PC-3 (cell line): ENCODE measurements at regions not wholly inside any gene's neighbourhood (a gene's known extent, or its start where the extent isn't known, plus 50 kb on each side); places are given as distances from the start of the nearest gene placed in this dataset.
"Not testable (repeated sequence)": the region's sequence is repeated elsewhere in the genome, so short reads cannot be mapped to it uniquely, and the experiment has no call there.

Experiments used
- ATAC-seq: fragments of 200-7000 bp; cut with Tn5 transposase; 2 replicates; pipeline ENCODE4 v1.9.1; 2020; ENCODE audit warnings: mild to moderate bottlenecking, moderate library complexity
- BruUV-seq: library from RNA; stranded (reverse); fragments of 400-500 nt; replicated peaks from 2 replicates; lab custom pipeline; 2021; lab: Mats Ljungman, UMichigan
- CTCF ChIA-PET: fragments of 300-600 bp; sonication (Branson Sonifier 250); formaldehyde crosslinking; loops from one replicate; lab custom pipeline; 2022; ENCODE audit warnings: antibody characterized with exemption; lab: Charles Lee
- POLR2A ChIA-PET: fragments of 300-600 bp; sonication (Branson Sonifier 250); formaldehyde crosslinking; loops from one replicate; lab custom pipeline; 2022; ENCODE audit warnings: antibody characterized with exemption; ENCODE audit not compliant: unreplicated experiment; lab: Charles Lee
- DNase-seq: peaks from one replicate; pipeline ENCODE4 v3.0.0-alpha.2; 2015
- H2AFZ ChIP-seq: fragments of 300-600 bp; sonication (generic); 2 replicates; pipeline ENCODE4 v1.6.0; 2016; ENCODE audit warnings: antibody characterized with exemption, low read length
- H3F3A ChIP-seq: fragments of 300-600 bp; sonication (generic); one replicate; pipeline ENCODE4 v1.6.0; 2017; ENCODE audit warnings: antibody characterized with exemption, low read length, control low read depth, mild to moderate bottlenecking; ENCODE audit not compliant: unreplicated experiment
- H3K27ac ChIP-seq: fragments of 300-600 bp; sonication (generic); 2 replicates; pipeline ENCODE4 v1.5.1; 2016; ENCODE audit warnings: mild to moderate bottlenecking, low read length
- H3K27me3 ChIP-seq: fragments of 300-600 bp; sonication (generic); 2 replicates; pipeline ENCODE4 v1.6.1; 2016; ENCODE audit warnings: low read length, mixed read lengths
- H3K36me3 ChIP-seq: fragments of 300-600 bp; sonication (generic); 2 replicates; pipeline ENCODE4 v1.6.1; 2016; ENCODE audit warnings: low read depth, mixed run types, low read length, mixed read lengths
- H3K4me1 ChIP-seq: fragments of 300-600 bp; sonication (generic); 2 replicates; pipeline ENCODE4 v1.5.1; 2016; ENCODE audit warnings: low read length; ENCODE audit not compliant: insufficient read depth
- H3K4me2 ChIP-seq: fragments of 300-600 bp; sonication (generic); 2 replicates; pipeline ENCODE4 v1.6.0; 2016; ENCODE audit warnings: low read length
- H3K4me3 ChIP-seq: fragments of 300-600 bp; sonication (generic); 2 replicates; pipeline ENCODE4 v1.5.1; 2016; ENCODE audit warnings: mild to moderate bottlenecking, low read length, mixed read lengths
- H3K79me2 ChIP-seq: fragments of 300-600 bp; sonication (generic); 2 replicates; pipeline ENCODE4 v1.6.1; 2017; ENCODE audit warnings: low read length, mixed read lengths
- H3K9ac ChIP-seq: fragments of 300-600 bp; sonication (generic); 2 replicates; pipeline ENCODE4 v1.6.0; 2016; ENCODE audit warnings: mild to moderate bottlenecking, low read length
- H3K9me2 ChIP-seq: fragments of 300-600 bp; sonication (generic); replicated peaks from 2 replicates; pipeline ENCODE4 v1.6.1; 2016; ENCODE audit warnings: mixed run types, low read length, mixed read lengths
- H3K9me3 ChIP-seq: fragments of 300-600 bp; sonication (generic); 2 replicates; pipeline ENCODE4 v1.6.1; 2016; ENCODE audit warnings: low read length, mixed read lengths
- H4K20me1 ChIP-seq: fragments of 300-600 bp; sonication (generic); 2 replicates; pipeline ENCODE4 v1.6.1; 2016; ENCODE audit warnings: low read length, mixed read lengths
- CTCF ChIP-seq: fragments of 300-600 bp; sonication (generic); conservative IDR thresholded peaks from 2 replicates; pipeline ENCODE4 v1.5.1; 2017; ENCODE audit warnings: antibody characterized with exemption, low read depth, mild to moderate bottlenecking, low read length
- EZH2 ChIP-seq: fragments of 300-600 bp; sonication (generic); IDR thresholded peaks from one replicate; pipeline ENCODE4 v1.6.1; 2017; ENCODE audit warnings: antibody characterized with exemption, mild to moderate bottlenecking, low read length; ENCODE audit not compliant: unreplicated experiment
- EZH2phosphoT487 ChIP-seq: fragments of 300-600 bp; sonication (generic); IDR thresholded peaks from 2 replicates; pipeline ENCODE4 v1.6.1; 2018; ENCODE audit warnings: mild to moderate bottlenecking, antibody characterized with exemption, low read length, borderline replicate concordance
- intact Hi-C: fragments of 100-400 bp; cut with micrococcal nuclease; formaldehyde crosslinking; loops from 2 replicates; pipeline ENCODE4 v1.9.0; 2023

DNA sequence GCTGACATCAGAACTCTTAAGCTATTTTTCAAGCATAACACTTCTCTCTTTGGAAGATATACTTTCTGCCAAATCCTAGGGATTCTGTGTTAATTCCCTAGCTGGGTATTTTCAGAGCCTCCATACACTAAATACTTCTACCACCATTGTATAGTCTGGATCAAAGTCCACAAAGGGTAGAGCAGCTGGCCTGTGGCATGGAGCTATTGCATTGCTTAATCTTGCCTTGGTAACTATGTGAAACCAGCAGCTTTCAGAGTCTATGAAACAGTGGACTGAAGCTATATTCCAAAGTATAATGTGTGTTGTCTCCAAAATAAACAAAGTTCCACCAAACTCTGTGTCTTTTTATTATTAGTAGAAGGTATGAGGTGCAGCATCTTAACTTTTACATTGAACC, 296.9 kb upstream of the CDH19 start:
- H4K20me1 ChIP-seq: no peaks in the 10 kb centered on the region
- no peak for DNase-seq
- no peaks in the 10 kb centered on the region for H3K9me3 ChIP-seq
- no peaks in the 10 kb centered on the region for H3K9me2 ChIP-seq
- no peaks in the 10 kb centered on the region for H3F3A ChIP-seq
- intact Hi-C loops: no loop called here
- no peak overlapping the region for H3K4me2 ChIP-seq
- no peaks in the 10 kb centered on the region for H3K79me2 ChIP-seq
- no peak for TF ChIP-seq EZH2phosphoT487
- POLR2A ChIA-PET: no interaction called here
- H2AFZ ChIP-seq: no peak overlapping the region
- H3K27me3 ChIP-seq: no peaks in the 10 kb centered on the region
- H3K36me3 ChIP-seq: no peaks in the 10 kb centered on the region
- CTCF ChIA-PET: no interaction called here
- BruUV-seq: no TSS peak
- no peaks in the 10 kb centered on the region for H3K4me1 ChIP-seq
- ATAC-seq: no peak
- no peak overlapping the region for H3K4me3 ChIP-seq
- no peak overlapping the region for H3K9ac ChIP-seq
- no peak overlapping the region for H3K27ac ChIP-seq

DNA sequence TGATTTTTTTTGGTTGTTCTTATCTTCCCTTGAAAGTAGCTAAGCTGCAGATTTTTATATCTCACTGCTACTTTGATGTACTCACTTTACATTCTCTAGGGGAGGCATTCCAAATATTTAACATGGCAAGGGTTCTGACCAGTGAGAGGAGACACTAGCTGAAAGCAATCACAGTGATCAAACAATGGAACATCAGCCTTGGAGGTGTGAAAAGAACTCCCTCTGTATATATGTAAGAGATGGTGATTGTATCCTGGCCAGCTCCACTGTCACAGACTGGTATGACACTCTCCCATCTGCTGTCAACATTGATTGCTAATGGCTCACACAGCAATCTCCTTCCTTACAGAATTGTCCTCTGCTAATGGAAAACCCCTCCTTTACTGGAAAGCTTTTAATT, 291.7 kb upstream of the CDH19 start:
- BruUV-seq: no TSS peak
- TF ChIP-seq EZH2: no peak
- TF ChIP-seq CTCF: no peak
- TF ChIP-seq EZH2phosphoT487: no peak
- Histone ChIP-seq H3K4me1 (no peaks in the 10 kb centered on the region), H3K36me3 (no peaks in the 10 kb centered on the region), H3K9me3 (no peaks in the 10 kb centered on the region), H3K27ac (no peak overlapping the region), H2AFZ (no peak overlapping the region), H3K9ac (no peak overlapping the region), H3K9me2 (no peaks in the 10 kb centered on the region), H3F3A (no peaks in the 10 kb centered on the region), H3K27me3 (no peaks in the 10 kb centered on the region), H4K20me1 (no peaks in the 10 kb centered on the region), H3K4me3 (no peak overlapping the region), H3K4me2 (no peak overlapping the region), H3K79me2 (no peaks in the 10 kb centered on the region)
- CTCF ChIA-PET: no interaction called here
- intact Hi-C loops: no loop called here
- POLR2A ChIA-PET: no interaction called here
- DNase-seq (no peak), ATAC-seq (no peak)

GRCh38 chr18:66894851-66895250, 291.0 kb upstream of the CDH19 start:
- H3K79me2 ChIP-seq: no peaks in the 10 kb centered on the region
- H2AFZ ChIP-seq: no peak overlapping the region
- TF ChIP-seq EZH2 (no peak), EZH2phosphoT487 (no peak), CTCF (no peak)
- no peak overlapping the region for H3K4me2 ChIP-seq
- H3K4me3 ChIP-seq: no peak overlapping the region
- no peaks in the 10 kb centered on the region for H3K27me3 ChIP-seq
- BruUV-seq: no TSS peak
- ATAC-seq: no peak
- H4K20me1 ChIP-seq: no peaks in the 10 kb centered on the region
- H3K36me3 ChIP-seq: no peaks in the 10 kb centered on the region
- H3K9me2 ChIP-seq: no peaks in the 10 kb centered on the region
- H3K9me3 ChIP-seq: no peaks in the 10 kb centered on the region
- POLR2A ChIA-PET: no interaction called here
- H3K4me1 ChIP-seq: no peaks in the 10 kb centered on the region
- H3K27ac ChIP-seq: no peak overlapping the region
- no peaks in the 10 kb centered on the region for H3F3A ChIP-seq
- no peak overlapping the region for H3K9ac ChIP-seq
- peak; percentile 9 for DNase-seq
- intact Hi-C loops: no loop called here
- CTCF ChIA-PET: no interaction called here

DNA sequence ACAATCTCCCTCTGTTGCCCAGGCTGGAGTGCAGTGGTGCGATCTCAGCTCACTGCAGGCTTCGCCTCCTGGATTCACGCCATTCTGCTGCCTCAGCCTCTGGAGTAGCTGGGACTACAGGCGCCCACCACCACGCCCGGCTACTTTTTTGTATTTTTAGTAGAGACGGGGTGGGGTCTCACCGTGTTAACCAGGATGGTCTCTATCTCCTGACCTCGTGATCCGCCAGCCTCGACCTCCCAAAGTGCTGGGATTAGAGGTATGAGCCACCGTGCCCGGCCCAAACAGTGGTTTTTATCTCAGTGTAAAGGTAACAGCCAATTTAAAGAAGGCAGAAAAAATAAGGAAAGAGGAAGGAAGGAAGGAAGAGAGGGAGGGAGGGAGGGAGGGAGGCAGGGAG, 288.5 kb upstream of the CDH19 start:
- H3K4me2 ChIP-seq, H3K36me3 ChIP-seq, H3K27ac ChIP-seq, H4K20me1 ChIP-seq, H3K9me3 ChIP-seq, H3K4me3 ChIP-seq, DNase-seq, ATAC-seq, intact Hi-C loops, H3K79me2 ChIP-seq, H3K27me3 ChIP-seq, POLR2A ChIA-PET, H2AFZ ChIP-seq, H3K4me1 ChIP-seq, BruUV-seq, H3F3A ChIP-seq, H3K9ac ChIP-seq, CTCF ChIA-PET, H3K9me2 ChIP-seq: not testable (repeated sequence)
